NCI-H2227 treated with DMSO at 0.1 percent for 48 hours (cell line): ENCODE measurements at regions not wholly inside any gene's neighbourhood (a gene's known extent, or its start where the extent isn't known, plus 50 kb on each side); places are given as distances from the start of the nearest gene placed in this dataset.

ENCODE experiments used
- DNase-seq: peaks from one replicate; lab custom pipeline; 2025; lab: John Stamatoyannopoulos, UW

GRCh38 chr1:177786176-177786745, 183.6 kb downstream of the SEC16B start:
- DNase-seq = no peak

- DNase-seq = no peak
These were observed 184.9 kb downstream of the SEC16B start for GRCh38 chr1:177784936-177785335.

- DNase-seq = no peak
These were observed 185.4 kb downstream of the SEC16B start for GRCh38 chr1:177784409-177784808.

- DNase-seq = no peak
These were observed 186.8 kb downstream of the SEC16B start for GRCh38 chr1:177783051-177783450.

GRCh38 chr1:177780096-177780700, 189.7 kb downstream of the SEC16B start:
- DNase-seq = peak; percentile 60

- no peak for DNase-seq
These were observed 190.5 kb downstream of the SEC16B start for GRCh38 chr1:177779166-177779965.

GRCh38 chr1:177775924-177776323, 193.9 kb downstream of the SEC16B start:
- DNase-seq = no peak

- no peak for DNase-seq
These were observed 197.4 kb downstream of the SEC16B start for GRCh38 chr1:177772386-177772960.

GRCh38 chr1:177771688-177772087, 198.2 kb downstream of the SEC16B start:
- DNase-seq = no peak

GRCh38 chr1:177770096-177770495, 199.8 kb downstream of the SEC16B start:
- DNase-seq = no peak

GRCh38 chr1:177755851-177756560, 213.9 kb downstream of the SEC16B start:
- DNase-seq = no peak

GRCh38 chr1:177754603-177755002, 215.3 kb downstream of the SEC16B start:
- no peak for DNase-seq

GRCh38 chr1:177753655-177754054, 216.2 kb downstream of the SEC16B start:
- no peak for DNase-seq

GRCh38 chr1:177748080-177748801, 221.6 kb downstream of the SEC16B start:
- DNase-seq = no peak

- no peak for DNase-seq
These were observed 223.7 kb downstream of the SEC16B start for GRCh38 chr1:177746155-177746554.

GRCh38 chr1:177744906-177745305, 225.0 kb downstream of the SEC16B start:
- no peak for DNase-seq

GRCh38 chr1:177741476-177741875, 228.4 kb downstream of the SEC16B start:
- no peak for DNase-seq

- no peak for DNase-seq
These were observed 230.1 kb downstream of the SEC16B start for GRCh38 chr1:177739780-177740179.

GRCh38 chr1:177737456-177737855, 232.4 kb downstream of the SEC16B start:
- DNase-seq = no peak

GRCh38 chr1:177732178-177732577, 237.7 kb downstream of the SEC16B start:
- no peak for DNase-seq

GRCh38 chr1:177729646-177730045, 240.2 kb downstream of the SEC16B start:
- DNase-seq = no peak

- no peak for DNase-seq
These were observed 246.3 kb downstream of the SEC16B start for GRCh38 chr1:177723533-177723932.
